ENCODE measurements at regions not wholly inside any gene's neighbourhood (a gene's known extent, or its start where the extent isn't known, plus 50 kb on each side); places are given as distances from the start of the nearest gene placed in this dataset.

DNA sequence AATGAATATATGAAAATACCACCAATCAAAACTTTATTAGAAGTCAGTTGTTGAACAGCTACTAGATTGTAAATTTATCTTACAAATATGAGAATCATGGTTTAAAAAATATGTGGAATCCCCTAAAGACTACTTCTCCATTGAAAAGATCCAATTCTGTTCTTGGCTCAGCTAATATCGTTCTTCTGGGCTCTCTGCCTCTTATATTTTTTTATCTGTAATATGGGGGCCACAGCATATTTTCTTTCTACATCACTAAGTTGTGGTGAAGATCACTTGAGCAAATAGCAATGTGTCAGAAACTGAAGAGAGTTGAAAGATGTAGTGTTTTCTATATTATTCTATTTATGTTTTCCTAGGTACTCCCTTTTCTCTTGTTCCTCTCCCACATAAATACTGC, 198.1 kb downstream of the FZD1 start:
- TF ChIP-seq EZH2 (IDR thresholded peaks at IDR 0.05; ENCODE audit: borderline replicate concordance, control insufficient read depth, low read depth, low read length) (no peak), SIN3A (IDR thresholded peaks at IDR 0.05; ENCODE audit: low read depth, low read length) (no peak), POLR2A (IDR thresholded peaks at IDR 0.05; ENCODE audit: low read depth, low read length) (no peak), RCOR1 (conservative IDR thresholded peaks at IDR 0.05; ENCODE audit: low read depth, low read length) (no peak), CBFB (IDR thresholded peaks at IDR 0.05; ENCODE audit: low read depth) (no peak), POLR2AphosphoS5 (IDR thresholded peaks at IDR 0.05; ENCODE audit: low read length) (no peak), EP300 (IDR thresholded peaks at IDR 0.05; ENCODE audit: borderline replicate concordance in 1 of 2, control insufficient read depth in 1 of 2, low read depth in 2 of 2, low read length in 2 of 2) (no peak)
- TF ChIP-seq, protein P1, sequence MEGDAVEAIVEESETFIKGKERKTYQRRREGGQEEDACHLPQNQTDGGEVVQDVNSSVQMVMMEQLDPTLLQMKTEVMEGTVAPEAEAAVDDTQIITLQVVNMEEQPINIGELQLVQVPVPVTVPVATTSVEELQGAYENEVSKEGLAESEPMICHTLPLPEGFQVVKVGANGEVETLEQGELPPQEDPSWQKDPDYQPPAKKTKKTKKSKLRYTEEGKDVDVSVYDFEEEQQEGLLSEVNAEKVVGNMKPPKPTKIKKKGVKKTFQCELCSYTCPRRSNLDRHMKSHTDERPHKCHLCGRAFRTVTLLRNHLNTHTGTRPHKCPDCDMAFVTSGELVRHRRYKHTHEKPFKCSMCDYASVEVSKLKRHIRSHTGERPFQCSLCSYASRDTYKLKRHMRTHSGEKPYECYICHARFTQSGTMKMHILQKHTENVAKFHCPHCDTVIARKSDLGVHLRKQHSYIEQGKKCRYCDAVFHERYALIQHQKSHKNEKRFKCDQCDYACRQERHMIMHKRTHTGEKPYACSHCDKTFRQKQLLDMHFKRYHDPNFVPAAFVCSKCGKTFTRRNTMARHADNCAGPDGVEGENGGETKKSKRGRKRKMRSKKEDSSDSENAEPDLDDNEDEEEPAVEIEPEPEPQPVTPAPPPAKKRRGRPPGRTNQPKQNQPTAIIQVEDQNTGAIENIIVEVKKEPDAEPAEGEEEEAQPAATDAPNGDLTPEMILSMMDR (IDR thresholded peaks at IDR 0.05 in 2 of 3, conservative IDR thresholded peaks at IDR 0.05 in 1 of 3; ENCODE audit: control insufficient read depth in 2 of 3, extremely low read depth in 1 of 3, insufficient read depth in 1 of 3, low read depth in 3 of 3, low read length in 3 of 3) = no peak
- TF ChIP-seq, protein P2, sequence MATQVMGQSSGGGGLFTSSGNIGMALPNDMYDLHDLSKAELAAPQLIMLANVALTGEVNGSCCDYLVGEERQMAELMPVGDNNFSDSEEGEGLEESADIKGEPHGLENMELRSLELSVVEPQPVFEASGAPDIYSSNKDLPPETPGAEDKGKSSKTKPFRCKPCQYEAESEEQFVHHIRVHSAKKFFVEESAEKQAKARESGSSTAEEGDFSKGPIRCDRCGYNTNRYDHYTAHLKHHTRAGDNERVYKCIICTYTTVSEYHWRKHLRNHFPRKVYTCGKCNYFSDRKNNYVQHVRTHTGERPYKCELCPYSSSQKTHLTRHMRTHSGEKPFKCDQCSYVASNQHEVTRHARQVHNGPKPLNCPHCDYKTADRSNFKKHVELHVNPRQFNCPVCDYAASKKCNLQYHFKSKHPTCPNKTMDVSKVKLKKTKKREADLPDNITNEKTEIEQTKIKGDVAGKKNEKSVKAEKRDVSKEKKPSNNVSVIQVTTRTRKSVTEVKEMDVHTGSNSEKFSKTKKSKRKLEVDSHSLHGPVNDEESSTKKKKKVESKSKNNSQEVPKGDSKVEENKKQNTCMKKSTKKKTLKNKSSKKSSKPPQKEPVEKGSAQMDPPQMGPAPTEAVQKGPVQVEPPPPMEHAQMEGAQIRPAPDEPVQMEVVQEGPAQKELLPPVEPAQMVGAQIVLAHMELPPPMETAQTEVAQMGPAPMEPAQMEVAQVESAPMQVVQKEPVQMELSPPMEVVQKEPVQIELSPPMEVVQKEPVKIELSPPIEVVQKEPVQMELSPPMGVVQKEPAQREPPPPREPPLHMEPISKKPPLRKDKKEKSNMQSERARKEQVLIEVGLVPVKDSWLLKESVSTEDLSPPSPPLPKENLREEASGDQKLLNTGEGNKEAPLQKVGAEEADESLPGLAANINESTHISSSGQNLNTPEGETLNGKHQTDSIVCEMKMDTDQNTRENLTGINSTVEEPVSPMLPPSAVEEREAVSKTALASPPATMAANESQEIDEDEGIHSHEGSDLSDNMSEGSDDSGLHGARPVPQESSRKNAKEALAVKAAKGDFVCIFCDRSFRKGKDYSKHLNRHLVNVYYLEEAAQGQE (IDR thresholded peaks at IDR 0.05; ENCODE audit: low read depth, low read length) = no peak
